Loucy (cell line): ENCODE measurements at regions not wholly inside any gene's neighbourhood (a gene's known extent, or its start where the extent isn't known, plus 50 kb on each side); places are given as distances from the start of the nearest gene placed in this dataset.

Experiments used
- H2AFZ ChIP-seq: fragments of 200-600 bp; sonication (generic); 2 replicates; pipeline ENCODE4 v1.6.0; 2016; ENCODE audit warnings: antibody characterized with exemption, mild to moderate bottlenecking, low read length, moderate library complexity
- H3F3A ChIP-seq: fragments of 200-600 bp; 2 replicates; pipeline ENCODE4 v1.6.0; 2016; ENCODE audit warnings: antibody characterized with exemption, low read depth, mild to moderate bottlenecking
- H3K27me3 ChIP-seq: fragments of 200-600 bp; sonication (generic); 2 replicates; pipeline ENCODE4 v1.6.1; 2014; ENCODE audit warnings: low read length, mild to moderate bottlenecking; ENCODE audit not compliant: insufficient read depth, poor library complexity, severe bottlenecking
- H3K36me3 ChIP-seq: fragments of 200-600 bp; sonication (generic); 2 replicates; pipeline ENCODE4 v1.6.1; 2016; ENCODE audit warnings: low read length; ENCODE audit not compliant: insufficient read depth
- H3K4me1 ChIP-seq: fragments of 200-600 bp; sonication (generic); 2 replicates; pipeline ENCODE4 v1.5.1; 2014; ENCODE audit warnings: low read length, mild to moderate bottlenecking; ENCODE audit not compliant: insufficient read depth, poor library complexity, severe bottlenecking
- H3K4me2 ChIP-seq: fragments of 200-600 bp; sonication (generic); 2 replicates; pipeline ENCODE4 v1.6.0; 2014; ENCODE audit warnings: antibody characterized with exemption, low read length, low read depth, mild to moderate bottlenecking; ENCODE audit not compliant: poor library complexity, severe bottlenecking
- H3K4me3 ChIP-seq: fragments of 200-600 bp; sonication (generic); 2 replicates; pipeline ENCODE4 v1.5.1; 2014; ENCODE audit warnings: low read length, mild to moderate bottlenecking, mixed read lengths; ENCODE audit not compliant: poor library complexity, severe bottlenecking
- H3K79me2 ChIP-seq: fragments of 200-600 bp; sonication (generic); 2 replicates; pipeline ENCODE4 v1.6.1; 2014; ENCODE audit warnings: low read length; ENCODE audit not compliant: insufficient read depth
- H3K9ac ChIP-seq: fragments of 200-600 bp; sonication (generic); 2 replicates; pipeline ENCODE4 v1.6.0; 2014; ENCODE audit warnings: mild to moderate bottlenecking, low read depth, low read length, moderate library complexity; ENCODE audit not compliant: poor library complexity, severe bottlenecking
- H3K9me2 ChIP-seq: fragments of 200-600 bp; sonication (generic); replicated peaks from 2 replicates; pipeline ENCODE4 v1.6.1; 2016; ENCODE audit warnings: low read depth, low read length, mixed read lengths
- H3K9me3 ChIP-seq: fragments of 200-600 bp; sonication (generic); 2 replicates; pipeline ENCODE4 v1.6.1; 2014; ENCODE audit warnings: mild to moderate bottlenecking, antibody characterized with exemption, low read length, low read depth; ENCODE audit not compliant: insufficient read depth
- H4K20me1 ChIP-seq: fragments of 200-600 bp; sonication (generic); 2 replicates; pipeline ENCODE4 v1.6.0; 2014; ENCODE audit warnings: antibody characterized with exemption, low read length, mild to moderate bottlenecking; ENCODE audit not compliant: insufficient read depth, poor library complexity, severe bottlenecking
- CTCF ChIP-seq: fragments of 200-600 bp; sonication (generic); conservative IDR thresholded peaks from 2 replicates; pipeline ENCODE4 v1.5.1; 2014; ENCODE audit warnings: mild to moderate bottlenecking, antibody characterized with exemption, low read length
- EZH2phosphoT487 ChIP-seq: fragments of 200-600 bp; IDR thresholded peaks from 2 replicates; pipeline ENCODE4 v1.6.1; 2018; ENCODE audit warnings: antibody characterized with exemption, mild to moderate bottlenecking, moderate library complexity, borderline replicate concordance

- no peaks in the 10 kb centered on the region for H3K79me2 ChIP-seq
- no peak overlapping the region for H3K4me3 ChIP-seq
- TF ChIP-seq CTCF: no peak
- no peak for TF ChIP-seq EZH2phosphoT487
- no peaks in the 10 kb centered on the region for H3K36me3 ChIP-seq
- H3K4me1 ChIP-seq: peaks cover 4% of the 10 kb centered on the region
- no peaks in the 10 kb centered on the region for H3K27me3 ChIP-seq
- H2AFZ ChIP-seq: no peak overlapping the region
- H3F3A ChIP-seq: no peaks in the 10 kb centered on the region
- H3K4me2 ChIP-seq: no peak overlapping the region
- peaks cover 4% of the 10 kb centered on the region; the same call in 1 of the 2 replicates for H3K9me3 ChIP-seq
- no peaks in the 10 kb centered on the region for H4K20me1 ChIP-seq
- no peak overlapping the region for H3K9ac ChIP-seq
- no peaks in the 10 kb centered on the region for H3K9me2 ChIP-seq
These were observed 98.0 kb upstream of the PLEKHG7 start for GRCh38 chr12:92604786-92605185.

GRCh38 chr12:92603741-92604432 lies 98.9 kb upstream of the PLEKHG7 start:
- no peaks in the 10 kb centered on the region for H3F3A ChIP-seq

GRCh38 chr12:92602930-92603623 lies 99.7 kb upstream of the PLEKHG7 start:
- Histone ChIP-seq H3K9me2 (no peaks in the 10 kb centered on the region), H2AFZ (no peak overlapping the region), H3F3A (no peaks in the 10 kb centered on the region), H3K36me3 (no peaks in the 10 kb centered on the region), H3K27me3 (no peaks in the 10 kb centered on the region), H4K20me1 (no peaks in the 10 kb centered on the region), H3K9me3 (peaks cover 4% of the 10 kb centered on the region; the same call in 1 of the 2 replicates), H3K79me2 (no peaks in the 10 kb centered on the region), H3K4me2 (no peak overlapping the region), H3K9ac (no peak overlapping the region), H3K4me1 (peaks cover 4% of the 10 kb centered on the region), H3K4me3 (no peak overlapping the region)
- TF ChIP-seq CTCF (no peak), EZH2phosphoT487 (no peak)

More at GRCh38 chr12:92603741-92604432, 98.9 kb upstream of the PLEKHG7 start:
- no peaks in the 10 kb centered on the region for H3K9me2 ChIP-seq
- H2AFZ ChIP-seq: no peak overlapping the region
- no peaks in the 10 kb centered on the region for H4K20me1 ChIP-seq
- no peaks in the 10 kb centered on the region for H3K36me3 ChIP-seq
- H3K79me2 ChIP-seq: no peaks in the 10 kb centered on the region
- TF ChIP-seq CTCF: peak; percentile 40
- no peak for TF ChIP-seq EZH2phosphoT487
- H3K4me2 ChIP-seq: no peak overlapping the region
- no peaks in the 10 kb centered on the region for H3K27me3 ChIP-seq
- H3K4me1 ChIP-seq: peaks cover 4% of the 10 kb centered on the region
- no peak overlapping the region for H3K9ac ChIP-seq
- peaks cover 4% of the 10 kb centered on the region; the same call in 1 of the 2 replicates for H3K9me3 ChIP-seq
- no peak overlapping the region for H3K4me3 ChIP-seq
